Hepatocyte (in vitro differentiated cells): ENCODE measurements at regions not wholly inside any gene's neighbourhood (a gene's known extent, or its start where the extent isn't known, plus 50 kb on each side); places are given as distances from the start of the nearest gene placed in this dataset.

Experiments used
- DNase-seq: peaks from one replicate; pipeline ENCODE4 v3.0.0-alpha.2; 2016; ENCODE audit warnings: low spot score
- H2AFZ ChIP-seq: fragments of 200-600 bp; sonication (generic); 2 replicates; pipeline ENCODE4 v1.6.0; 2016; ENCODE audit warnings: antibody characterized with exemption, mild to moderate bottlenecking
- H3K27ac ChIP-seq: fragments of 200-600 bp; sonication (generic); 2 replicates; pipeline ENCODE4 v1.5.1; 2016; ENCODE audit warnings: mild to moderate bottlenecking
- H3K27me3 ChIP-seq: fragments of 200-600 bp; sonication (generic); 2 replicates; pipeline ENCODE4 v1.6.1; 2016
- H3K36me3 ChIP-seq: fragments of 200-600 bp; sonication (generic); replicated peaks from 2 replicates; pipeline ENCODE4 v1.5.1; 2016; ENCODE audit warnings: low read depth; ENCODE audit not compliant: insufficient read depth
- H3K4me1 ChIP-seq: fragments of 200-600 bp; sonication (generic); 2 replicates; pipeline ENCODE4 v1.5.1; 2016; ENCODE audit warnings: mild to moderate bottlenecking, moderate library complexity; ENCODE audit not compliant: insufficient read depth
- H3K4me2 ChIP-seq: fragments of 200-600 bp; sonication (generic); 2 replicates; pipeline ENCODE4 v1.6.0; 2016
- H3K4me3 ChIP-seq: fragments of 200-600 bp; sonication (generic); 2 replicates; pipeline ENCODE4 v1.5.1; 2016; ENCODE audit warnings: mild to moderate bottlenecking
- H3K79me2 ChIP-seq: fragments of 200-600 bp; sonication (generic); 2 replicates; pipeline ENCODE4 v1.6.0; 2017; ENCODE audit warnings: mild to moderate bottlenecking
- H3K9me2 ChIP-seq: fragments of 200-600 bp; sonication (generic); replicated peaks from 2 replicates; pipeline ENCODE4 v1.6.0; 2017; ENCODE audit warnings: mild to moderate bottlenecking; ENCODE audit not compliant: insufficient read depth
- H3K9me3 ChIP-seq: fragments of 200-600 bp; sonication (generic); 2 replicates; pipeline ENCODE4 v1.5.1; 2016; ENCODE audit warnings: low read depth, mild to moderate bottlenecking
- H4K20me1 ChIP-seq: fragments of 200-600 bp; sonication (generic); 2 replicates; pipeline ENCODE4 v1.6.0; 2016; ENCODE audit warnings: mild to moderate bottlenecking; ENCODE audit not compliant: insufficient read depth, poor library complexity, severe bottlenecking
- EZH2 ChIP-seq: fragments of 200-600 bp; sonication (generic); IDR thresholded peaks from 2 replicates; pipeline ENCODE4 v1.6.1; 2016; ENCODE audit warnings: antibody characterized with exemption, mild to moderate bottlenecking, borderline replicate concordance
- EZH2phosphoT487 ChIP-seq: fragments of 200-600 bp; sonication (generic); IDR thresholded peaks from one replicate; pipeline ENCODE4 v1.6.1; 2018; ENCODE audit warnings: antibody characterized with exemption, mild to moderate bottlenecking, low read depth, moderate library complexity; ENCODE audit not compliant: unreplicated experiment, severe bottlenecking
- WGBS: methylation state at CpG from one replicate; pipeline ENCODE4 v1.1.6; 2016; ENCODE audit warnings: low lambda C conversion rate; ENCODE audit errors: missing lambda C conversion rate; 5-methylcytosine and 5-hydroxymethylcytosine counted together
- TF ChIP-seq, protein P1 (sequence below): fragments of 200-600 bp; sonication (generic); IDR thresholded peaks from 2 replicates; pipeline ENCODE4 v1.5.1; 2016; ENCODE audit warnings: antibody characterized with exemption, mild to moderate bottlenecking; ENCODE audit not compliant: poor library complexity

DNA sequence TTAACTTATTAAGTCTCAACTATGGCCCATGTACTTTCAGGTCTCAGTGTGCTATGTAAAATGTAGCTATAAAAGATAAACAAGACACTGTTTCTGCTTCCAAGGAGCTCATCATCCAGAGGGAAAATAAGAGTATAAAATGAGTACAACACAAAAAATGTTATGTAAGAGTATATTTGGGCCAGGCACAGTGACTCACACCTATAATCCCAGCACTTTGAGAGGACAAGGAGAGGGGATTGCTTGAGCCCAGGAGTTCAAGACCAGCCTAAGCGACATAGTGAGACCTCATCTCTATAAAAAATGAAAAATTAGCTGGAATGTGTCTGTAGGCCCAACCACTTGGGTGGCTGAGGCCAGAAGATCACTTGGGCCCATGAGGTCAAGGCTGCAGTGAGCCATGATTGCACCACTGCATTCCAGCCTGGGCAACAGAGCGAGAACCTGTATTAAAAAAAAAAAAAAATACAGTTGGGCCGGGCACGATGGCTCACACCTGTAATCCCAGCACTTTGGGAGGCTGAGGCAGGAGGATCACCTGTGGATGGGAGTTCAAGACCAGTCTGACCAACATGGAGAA is 124.0 kb downstream of the EDN1 start:
- 94% methylated on average over 4 of the region's 4 CpGs for WGBS
- Histone ChIP-seq H4K20me1 (no peaks in the 10 kb centered on the region), H3K27ac (no peak overlapping the region)

GRCh38 chr6:12415980-12416598 is 125.9 kb downstream of the EDN1 start:
- Histone ChIP-seq H3K9me2 (no peaks in the 10 kb centered on the region), H3K9me3 (no peaks in the 10 kb centered on the region), H3K4me1 (no peaks in the 10 kb centered on the region), H3K4me3 (no peak overlapping the region), H3K27me3 (no peaks in the 10 kb centered on the region), H2AFZ (no peak overlapping the region), H3K27ac (no peak overlapping the region), H4K20me1 (no peaks in the 10 kb centered on the region), H3K4me2 (no peak overlapping the region), H3K79me2 (no peaks in the 10 kb centered on the region), H3K36me3 (no peaks in the 10 kb centered on the region)
- DNase-seq = no peak
- 79% methylated on average over 2 of the region's 2 CpGs for WGBS
- TF ChIP-seq EZH2phosphoT487 (no peak), EZH2 (no peak)
- TF ChIP-seq, protein P1, sequence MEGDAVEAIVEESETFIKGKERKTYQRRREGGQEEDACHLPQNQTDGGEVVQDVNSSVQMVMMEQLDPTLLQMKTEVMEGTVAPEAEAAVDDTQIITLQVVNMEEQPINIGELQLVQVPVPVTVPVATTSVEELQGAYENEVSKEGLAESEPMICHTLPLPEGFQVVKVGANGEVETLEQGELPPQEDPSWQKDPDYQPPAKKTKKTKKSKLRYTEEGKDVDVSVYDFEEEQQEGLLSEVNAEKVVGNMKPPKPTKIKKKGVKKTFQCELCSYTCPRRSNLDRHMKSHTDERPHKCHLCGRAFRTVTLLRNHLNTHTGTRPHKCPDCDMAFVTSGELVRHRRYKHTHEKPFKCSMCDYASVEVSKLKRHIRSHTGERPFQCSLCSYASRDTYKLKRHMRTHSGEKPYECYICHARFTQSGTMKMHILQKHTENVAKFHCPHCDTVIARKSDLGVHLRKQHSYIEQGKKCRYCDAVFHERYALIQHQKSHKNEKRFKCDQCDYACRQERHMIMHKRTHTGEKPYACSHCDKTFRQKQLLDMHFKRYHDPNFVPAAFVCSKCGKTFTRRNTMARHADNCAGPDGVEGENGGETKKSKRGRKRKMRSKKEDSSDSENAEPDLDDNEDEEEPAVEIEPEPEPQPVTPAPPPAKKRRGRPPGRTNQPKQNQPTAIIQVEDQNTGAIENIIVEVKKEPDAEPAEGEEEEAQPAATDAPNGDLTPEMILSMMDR = no peak

More for the DNA sequence above, 124.0 kb downstream of the EDN1 start:
- no peaks in the 10 kb centered on the region for H3K9me2 ChIP-seq
- no peak overlapping the region for H3K4me3 ChIP-seq
- H2AFZ ChIP-seq = no peak overlapping the region
- no peaks in the 10 kb centered on the region for H3K4me1 ChIP-seq
- no peak overlapping the region for H3K4me2 ChIP-seq
- no peaks in the 10 kb centered on the region for H3K27me3 ChIP-seq
- H3K36me3 ChIP-seq = no peaks in the 10 kb centered on the region
- TF ChIP-seq EZH2 (no peak), EZH2phosphoT487 (no peak)
- TF ChIP-seq, protein P1 = no peak
- H3K79me2 ChIP-seq = no peaks in the 10 kb centered on the region
- DNase-seq = no peak
- H3K9me3 ChIP-seq = no peaks in the 10 kb centered on the region

DNA sequence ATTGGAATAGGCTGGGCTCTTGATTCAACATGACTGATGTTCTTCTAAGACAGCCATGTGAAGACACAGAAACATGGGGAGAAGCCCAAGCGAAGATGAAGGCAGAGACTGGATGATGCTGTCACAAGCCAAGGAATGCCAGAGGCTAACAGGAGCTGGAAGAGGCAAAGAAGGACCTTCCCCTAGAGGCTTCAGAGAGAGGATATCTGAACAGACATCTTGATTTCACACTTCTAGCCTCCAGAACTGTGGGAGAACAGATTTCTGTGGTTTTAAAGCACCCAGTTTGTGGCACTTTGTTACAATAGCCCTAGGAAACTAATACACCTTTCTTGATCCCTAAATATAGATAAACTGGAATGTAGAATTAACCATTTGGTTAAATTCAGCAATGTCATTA is 127.0 kb downstream of the EDN1 start:
- Histone ChIP-seq H3K79me2 (no peaks in the 10 kb centered on the region), H2AFZ (no peak overlapping the region), H3K4me3 (no peak overlapping the region), H3K4me1 (no peaks in the 10 kb centered on the region), H3K36me3 (no peaks in the 10 kb centered on the region), H3K9me2 (no peaks in the 10 kb centered on the region), H3K4me2 (no peak overlapping the region), H3K27ac (no peak overlapping the region), H3K9me3 (no peaks in the 10 kb centered on the region), H4K20me1 (no peaks in the 10 kb centered on the region), H3K27me3 (no peaks in the 10 kb centered on the region)
- 88% methylated on average over 1 of the region's 1 CpG for WGBS
- DNase-seq = no peak
- no peak for TF ChIP-seq EZH2
- no peak for TF ChIP-seq EZH2phosphoT487
- TF ChIP-seq, protein P1 = no peak
